NT2/D1 (cell line): ENCODE measurements at regions not wholly inside any gene's neighbourhood (a gene's known extent, or its start where the extent isn't known, plus 50 kb on each side); places are given as distances from the start of the nearest gene placed in this dataset.
"Not testable (repeated sequence)": the region's sequence is repeated elsewhere in the genome, so short reads cannot be mapped to it uniquely, and the experiment has no call there.

ENCODE experiments used
- YY1 ChIP-seq: IDR thresholded peaks from 2 replicates; pipeline ENCODE4 v1.6.1; 2011; ENCODE audit not compliant: insufficient read length, insufficient read depth
- ZNF274 ChIP-seq: IDR thresholded peaks from 2 replicates; pipeline ENCODE4 v1.6.1; 2011; ENCODE audit warnings: mild to moderate bottlenecking, low read depth, low read length

DNA sequence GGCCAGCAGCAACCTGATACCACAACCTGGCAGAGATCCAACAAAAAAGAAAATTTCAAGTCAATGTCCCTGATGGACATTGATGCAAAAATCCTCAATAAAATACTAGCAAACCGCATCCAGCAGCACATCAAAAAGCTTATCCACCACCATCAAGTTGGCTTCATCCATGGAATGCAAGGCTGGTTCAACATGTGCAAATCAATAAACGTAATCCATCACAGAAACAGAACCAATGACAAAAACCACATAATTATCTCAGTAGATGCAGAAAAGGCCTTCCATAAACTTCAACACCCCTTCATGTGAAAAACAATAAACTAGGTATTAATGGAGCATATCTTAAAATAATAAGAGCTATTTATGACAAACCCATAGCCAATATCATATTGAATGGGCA is 1000.9 kb upstream of the CDH18 start:
- not testable (repeated sequence) for TF ChIP-seq YY1, ZNF274
